ENCODE measurements at regions not wholly inside any gene's neighbourhood (a gene's known extent, or its start where the extent isn't known, plus 50 kb on each side); places are given as distances from the start of the nearest gene placed in this dataset.
"Not testable (repeated sequence)": the region's sequence is repeated elsewhere in the genome, so short reads cannot be mapped to it uniquely, and the experiment has no call there.

- Histone ChIP-seq H3K27ac (ENCODE audit: low read depth, low read length) (no peak overlapping the region), H3K36me3 (ENCODE audit: control insufficient read depth, insufficient read depth, low read length) (no peaks in the 10 kb centered on the region), H3K9me3 (ENCODE audit: control insufficient read depth, insufficient read depth, low read length) (no peaks in the 10 kb centered on the region), H3K27me3 (ENCODE audit: control insufficient read depth, insufficient read depth, low read length) (no peaks in the 10 kb centered on the region), H3K9ac (ENCODE audit: low read depth, low read length) (no peak overlapping the region), H3K4me1 (ENCODE audit: control insufficient read depth, insufficient read depth, low read length) (no peaks in the 10 kb centered on the region), H3K4me3 (ENCODE audit: low read depth, low read length) (no peak overlapping the region)
These were observed 485.4 kb downstream of the PLCL1 start for GRCh38 chr2:198289811-198290210.

DNA sequence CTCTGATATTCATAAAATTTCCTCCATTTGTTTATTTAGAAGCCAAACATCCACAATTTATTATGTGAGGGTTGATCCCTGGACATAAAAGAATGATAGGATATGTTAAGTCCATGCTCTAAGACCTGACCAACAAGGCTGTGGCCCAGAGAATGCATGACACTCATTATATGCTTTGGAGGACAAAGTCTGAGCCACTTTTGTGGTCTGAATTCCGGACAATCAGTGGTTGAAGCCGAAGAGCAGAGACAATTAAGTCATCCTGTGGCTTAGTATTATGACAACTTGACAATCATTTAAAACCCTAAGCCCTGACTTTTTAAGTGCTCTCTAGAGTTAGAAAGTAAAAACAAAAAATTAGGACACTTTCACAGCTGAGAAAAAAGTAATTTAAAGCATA lies 483.3 kb downstream of the PLCL1 start:
- Histone ChIP-seq H3K27ac (ENCODE audit: low read depth, low read length) (no peak overlapping the region), H3K9me3 (ENCODE audit: control insufficient read depth, insufficient read depth, low read length) (no peaks in the 10 kb centered on the region), H3K9ac (ENCODE audit: low read depth, low read length) (no peak overlapping the region), H3K27me3 (ENCODE audit: control insufficient read depth, insufficient read depth, low read length) (no peaks in the 10 kb centered on the region), H3K4me1 (ENCODE audit: control insufficient read depth, insufficient read depth, low read length) (no peaks in the 10 kb centered on the region), H3K36me3 (ENCODE audit: control insufficient read depth, insufficient read depth, low read length) (no peaks in the 10 kb centered on the region), H3K4me3 (ENCODE audit: low read depth, low read length) (no peak overlapping the region)

DNA sequence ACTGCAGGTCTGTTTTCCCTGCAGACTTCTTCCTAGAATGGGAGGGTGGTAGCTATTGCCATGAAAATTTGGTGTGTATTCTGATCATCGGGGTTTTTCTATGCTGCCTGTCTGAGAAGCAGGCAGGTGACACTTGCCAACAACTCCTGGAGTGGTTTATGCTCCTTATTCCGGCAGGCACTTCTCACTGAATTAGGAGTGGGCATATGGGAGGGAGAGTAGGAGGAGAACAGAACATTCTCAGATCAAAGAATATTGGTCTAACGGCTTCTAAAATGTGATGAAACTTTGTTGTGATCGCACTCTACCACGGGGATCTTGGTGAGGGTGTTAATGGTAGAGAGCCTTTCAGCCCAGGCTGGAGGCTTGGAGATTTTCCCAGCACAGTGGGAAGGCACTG lies 480.8 kb downstream of the PLCL1 start:
- H3K27ac ChIP-seq (ENCODE audit: low read depth, low read length), result no peak overlapping the region
- no peaks in the 10 kb centered on the region for H3K9me3 ChIP-seq (ENCODE audit: control insufficient read depth, insufficient read depth, low read length)
- no peaks in the 10 kb centered on the region for H3K27me3 ChIP-seq (ENCODE audit: control insufficient read depth, insufficient read depth, low read length)
- no peak overlapping the region for H3K9ac ChIP-seq (ENCODE audit: low read depth, low read length)
- H3K4me3 ChIP-seq (ENCODE audit: low read depth, low read length), result no peak overlapping the region
- no peaks in the 10 kb centered on the region for H3K4me1 ChIP-seq (ENCODE audit: control insufficient read depth, insufficient read depth, low read length)
- H3K36me3 ChIP-seq (ENCODE audit: control insufficient read depth, insufficient read depth, low read length), result no peaks in the 10 kb centered on the region

DNA sequence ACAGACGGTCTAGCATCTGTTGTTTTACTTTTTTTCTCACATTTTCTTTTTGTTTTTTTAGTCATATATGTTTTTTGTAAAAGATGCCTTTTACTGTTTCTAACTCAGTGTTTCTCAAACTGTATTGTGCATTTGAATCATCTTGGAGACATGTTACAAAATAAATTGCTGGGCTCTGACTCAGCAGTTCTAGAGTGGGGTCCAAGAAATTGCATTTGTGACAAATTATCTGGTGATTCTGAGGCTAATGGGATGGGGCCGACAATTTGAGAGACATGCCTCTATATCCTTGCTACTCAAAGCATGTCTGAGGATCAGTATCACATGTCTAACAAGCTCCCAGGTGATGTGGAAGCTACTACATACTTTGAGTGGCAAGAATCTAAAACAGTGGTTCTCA lies 478.8 kb downstream of the PLCL1 start:
- no peaks in the 10 kb centered on the region for H3K27me3 ChIP-seq (ENCODE audit: control insufficient read depth, insufficient read depth, low read length)
- no peaks in the 10 kb centered on the region for H3K36me3 ChIP-seq (ENCODE audit: control insufficient read depth, insufficient read depth, low read length)
- no peak overlapping the region for H3K4me3 ChIP-seq (ENCODE audit: low read depth, low read length)
- no peaks in the 10 kb centered on the region for H3K9me3 ChIP-seq (ENCODE audit: control insufficient read depth, insufficient read depth, low read length)
- no peak overlapping the region for H3K27ac ChIP-seq (ENCODE audit: low read depth, low read length)
- no peak overlapping the region for H3K9ac ChIP-seq (ENCODE audit: low read depth, low read length)
- no peaks in the 10 kb centered on the region for H3K4me1 ChIP-seq (ENCODE audit: control insufficient read depth, insufficient read depth, low read length)

- Histone ChIP-seq H3K4me3 (ENCODE audit: low read depth, low read length) (no peak overlapping the region), H3K27ac (ENCODE audit: low read depth, low read length) (no peak overlapping the region), H3K27me3 (ENCODE audit: control insufficient read depth, insufficient read depth, low read length) (peaks cover 3% of the 10 kb centered on the region), H3K9ac (ENCODE audit: low read depth, low read length) (no peak overlapping the region), H3K9me3 (ENCODE audit: control insufficient read depth, insufficient read depth, low read length) (no peaks in the 10 kb centered on the region), H3K36me3 (ENCODE audit: control insufficient read depth, insufficient read depth, low read length) (no peaks in the 10 kb centered on the region), H3K4me1 (ENCODE audit: control insufficient read depth, insufficient read depth, low read length) (no peaks in the 10 kb centered on the region)
These were observed 477.7 kb downstream of the PLCL1 start for GRCh38 chr2:198282061-198282460.

- Histone ChIP-seq H3K9ac (ENCODE audit: low read depth, low read length) (no peak overlapping the region), H3K27me3 (ENCODE audit: control insufficient read depth, insufficient read depth, low read length) (peaks cover 3% of the 10 kb centered on the region), H3K4me1 (ENCODE audit: control insufficient read depth, insufficient read depth, low read length) (no peaks in the 10 kb centered on the region), H3K36me3 (ENCODE audit: control insufficient read depth, insufficient read depth, low read length) (no peaks in the 10 kb centered on the region), H3K9me3 (ENCODE audit: control insufficient read depth, insufficient read depth, low read length) (no peaks in the 10 kb centered on the region), H3K4me3 (ENCODE audit: low read depth, low read length) (no peak overlapping the region), H3K27ac (ENCODE audit: low read depth, low read length) (no peak overlapping the region)
These were observed 475.8 kb downstream of the PLCL1 start for GRCh38 chr2:198280145-198280544.

DNA sequence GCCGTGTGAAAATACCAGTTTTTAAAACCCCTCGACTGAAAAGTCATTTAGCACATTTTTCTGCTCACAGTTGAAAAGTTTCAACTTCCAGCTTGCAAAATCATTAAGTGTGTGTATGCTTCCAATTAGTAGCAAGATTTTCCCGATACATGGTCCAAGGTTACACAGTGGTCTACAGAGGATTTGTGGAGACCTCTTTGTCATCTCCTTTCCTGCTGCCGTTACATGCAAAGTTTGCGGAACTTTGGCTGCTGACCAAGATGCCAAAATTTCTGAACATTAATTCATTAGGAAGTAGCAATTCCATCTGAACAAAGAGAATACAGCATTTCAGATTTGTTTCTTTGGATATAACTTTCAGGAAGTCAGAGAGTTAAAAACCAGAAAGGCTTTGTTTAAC lies 474.6 kb downstream of the PLCL1 start:
- Histone ChIP-seq H3K4me1 (ENCODE audit: control insufficient read depth, insufficient read depth, low read length) (no peaks in the 10 kb centered on the region), H3K9ac (ENCODE audit: low read depth, low read length) (no peak overlapping the region), H3K4me3 (ENCODE audit: low read depth, low read length) (no peak overlapping the region), H3K27me3 (ENCODE audit: control insufficient read depth, insufficient read depth, low read length) (peaks cover 3% of the 10 kb centered on the region), H3K27ac (ENCODE audit: low read depth, low read length) (no peak overlapping the region), H3K36me3 (ENCODE audit: control insufficient read depth, insufficient read depth, low read length) (no peaks in the 10 kb centered on the region), H3K9me3 (ENCODE audit: control insufficient read depth, insufficient read depth, low read length) (no peaks in the 10 kb centered on the region)

GRCh38 chr2:198277181-198277580 lies 472.8 kb downstream of the PLCL1 start:
- Histone ChIP-seq H3K4me1 (ENCODE audit: control insufficient read depth, insufficient read depth, low read length) (no peaks in the 10 kb centered on the region), H3K27ac (ENCODE audit: low read depth, low read length) (no peak overlapping the region), H3K9ac (ENCODE audit: low read depth, low read length) (no peak overlapping the region), H3K27me3 (ENCODE audit: control insufficient read depth, insufficient read depth, low read length) (peaks cover 3% of the 10 kb centered on the region), H3K4me3 (ENCODE audit: low read depth, low read length) (no peak overlapping the region), H3K9me3 (ENCODE audit: control insufficient read depth, insufficient read depth, low read length) (no peaks in the 10 kb centered on the region), H3K36me3 (ENCODE audit: control insufficient read depth, insufficient read depth, low read length) (no peaks in the 10 kb centered on the region)

DNA sequence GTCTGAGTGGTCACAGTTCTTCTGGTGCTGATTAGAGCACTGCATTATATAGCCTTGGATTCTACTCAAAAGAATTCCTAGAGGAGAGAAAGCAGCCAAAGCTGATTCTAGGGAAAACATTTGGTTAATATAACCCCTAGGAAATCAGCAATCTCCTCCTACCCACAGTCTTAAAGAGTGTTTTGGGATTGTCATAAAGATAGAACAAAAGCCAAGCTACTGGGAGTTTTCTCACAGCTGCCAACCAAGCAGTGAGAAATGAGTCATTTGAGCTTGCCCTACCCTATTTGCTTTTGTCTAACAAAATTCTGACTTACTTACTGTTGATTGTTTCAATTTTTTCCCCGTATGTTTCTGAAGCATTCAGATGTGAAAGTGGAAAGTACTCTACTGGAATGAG lies 469.3 kb downstream of the PLCL1 start:
- H3K9me3 ChIP-seq (ENCODE audit: control insufficient read depth, insufficient read depth, low read length), result no peaks in the 10 kb centered on the region
- H3K4me3 ChIP-seq (ENCODE audit: low read depth, low read length), result no peak overlapping the region
- peaks cover 3% of the 10 kb centered on the region for H3K27me3 ChIP-seq (ENCODE audit: control insufficient read depth, insufficient read depth, low read length)
- no peak overlapping the region for H3K27ac ChIP-seq (ENCODE audit: low read depth, low read length)
- no peaks in the 10 kb centered on the region for H3K4me1 ChIP-seq (ENCODE audit: control insufficient read depth, insufficient read depth, low read length)
- H3K9ac ChIP-seq (ENCODE audit: low read depth, low read length), result no peak overlapping the region
- H3K36me3 ChIP-seq (ENCODE audit: control insufficient read depth, insufficient read depth, low read length), result no peaks in the 10 kb centered on the region

GRCh38 chr2:198270157-198270556 lies 465.8 kb downstream of the PLCL1 start:
- H3K9ac ChIP-seq (ENCODE audit: low read depth, low read length); H3K36me3 ChIP-seq (ENCODE audit: control insufficient read depth, insufficient read depth, low read length); H3K9me3 ChIP-seq (ENCODE audit: control insufficient read depth, insufficient read depth, low read length); H3K4me1 ChIP-seq (ENCODE audit: control insufficient read depth, insufficient read depth, low read length); H3K27me3 ChIP-seq (ENCODE audit: control insufficient read depth, insufficient read depth, low read length); H3K27ac ChIP-seq (ENCODE audit: low read depth, low read length); H3K4me3 ChIP-seq (ENCODE audit: low read depth, low read length): not testable (repeated sequence)

DNA sequence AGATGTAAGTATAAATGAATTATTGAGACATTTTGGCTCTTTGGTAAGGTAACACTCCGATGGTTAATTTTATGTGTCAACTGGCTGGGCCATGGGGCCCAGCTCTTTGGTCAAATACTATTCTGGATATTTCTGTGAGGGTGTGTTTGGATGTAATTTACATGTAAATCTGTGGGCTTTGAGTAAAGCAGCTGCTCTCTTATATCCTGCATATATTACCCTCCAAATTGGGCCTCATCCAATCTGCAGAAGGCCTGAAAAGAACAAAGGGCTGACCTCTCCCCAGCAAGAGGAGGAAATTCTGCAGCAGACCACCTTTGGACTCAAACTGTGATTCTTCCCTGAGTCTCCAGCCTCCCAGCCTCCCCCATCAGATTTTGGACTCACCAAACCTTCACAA lies 464.1 kb downstream of the PLCL1 start:
- Histone ChIP-seq H3K9me3 (ENCODE audit: control insufficient read depth, insufficient read depth, low read length) (no peaks in the 10 kb centered on the region), H3K27me3 (ENCODE audit: control insufficient read depth, insufficient read depth, low read length) (no peaks in the 10 kb centered on the region), H3K4me3 (ENCODE audit: low read depth, low read length) (no peak overlapping the region), H3K36me3 (ENCODE audit: control insufficient read depth, insufficient read depth, low read length) (no peaks in the 10 kb centered on the region), H3K9ac (ENCODE audit: low read depth, low read length) (no peak overlapping the region), H3K27ac (ENCODE audit: low read depth, low read length) (no peak overlapping the region), H3K4me1 (ENCODE audit: control insufficient read depth, insufficient read depth, low read length) (no peaks in the 10 kb centered on the region)

GRCh38 chr2:198259496-198259895 lies 455.1 kb downstream of the PLCL1 start:
- no peak overlapping the region for H3K27ac ChIP-seq (ENCODE audit: low read depth, low read length)
- no peak overlapping the region for H3K4me3 ChIP-seq (ENCODE audit: low read depth, low read length)
- H3K9ac ChIP-seq (ENCODE audit: low read depth, low read length), result no peak overlapping the region
- H3K9me3 ChIP-seq (ENCODE audit: control insufficient read depth, insufficient read depth, low read length), result no peaks in the 10 kb centered on the region
- no peaks in the 10 kb centered on the region for H3K27me3 ChIP-seq (ENCODE audit: control insufficient read depth, insufficient read depth, low read length)
- H3K36me3 ChIP-seq (ENCODE audit: control insufficient read depth, insufficient read depth, low read length), result no peaks in the 10 kb centered on the region
- no peaks in the 10 kb centered on the region for H3K4me1 ChIP-seq (ENCODE audit: control insufficient read depth, insufficient read depth, low read length)
